Retinal pigment epithelial cell (primary cell): ENCODE measurements at regions not wholly inside any gene's neighbourhood (a gene's known extent, or its start where the extent isn't known, plus 50 kb on each side); places are given as distances from the start of the nearest gene placed in this dataset.

Source experiments
- DNase-seq: peaks from one replicate; pipeline ENCODE4 v3.0.0-alpha.2; 2010; ENCODE audit warnings: low read depth
- H3K4me3 ChIP-seq: 2 replicates; pipeline ENCODE4 v1.5.1; 2011; ENCODE audit warnings: mild to moderate bottlenecking, low read length, control low read depth, moderate library complexity
- TF ChIP-seq, protein P1 (sequence below): conservative IDR thresholded peaks from 2 replicates; pipeline ENCODE4 v1.5.1; 2011; ENCODE audit warnings: low read depth, low read length, control low read depth, inconsistent platforms

DNA sequence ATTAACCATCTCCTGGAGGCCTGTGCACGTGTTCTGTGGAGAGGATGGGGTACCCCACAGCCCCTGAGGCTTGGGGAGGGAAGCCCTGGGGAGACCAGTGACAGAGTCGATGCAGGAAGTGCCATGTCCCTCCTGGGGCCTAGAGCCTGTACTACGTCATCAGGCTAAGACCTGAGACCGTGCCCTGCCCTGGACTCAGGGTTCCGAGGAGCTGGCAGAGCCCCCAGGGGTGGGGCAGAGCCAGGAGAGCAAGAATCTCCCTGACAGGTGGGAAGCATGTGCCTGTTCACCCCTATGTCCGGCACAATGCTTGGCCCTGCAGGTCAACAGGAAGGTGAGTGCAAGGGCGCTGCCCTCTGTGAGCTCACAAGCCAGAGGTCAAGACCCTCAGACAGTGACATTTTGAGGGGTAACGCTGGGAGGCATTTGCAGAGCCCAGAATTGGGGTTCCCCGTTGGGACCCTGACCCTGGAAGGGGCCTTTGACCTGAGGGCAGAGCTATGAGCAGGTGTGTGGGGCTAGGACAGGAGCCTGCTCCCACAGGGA is 781.6 kb downstream of the BRD1 start:
- TF ChIP-seq, protein P1, sequence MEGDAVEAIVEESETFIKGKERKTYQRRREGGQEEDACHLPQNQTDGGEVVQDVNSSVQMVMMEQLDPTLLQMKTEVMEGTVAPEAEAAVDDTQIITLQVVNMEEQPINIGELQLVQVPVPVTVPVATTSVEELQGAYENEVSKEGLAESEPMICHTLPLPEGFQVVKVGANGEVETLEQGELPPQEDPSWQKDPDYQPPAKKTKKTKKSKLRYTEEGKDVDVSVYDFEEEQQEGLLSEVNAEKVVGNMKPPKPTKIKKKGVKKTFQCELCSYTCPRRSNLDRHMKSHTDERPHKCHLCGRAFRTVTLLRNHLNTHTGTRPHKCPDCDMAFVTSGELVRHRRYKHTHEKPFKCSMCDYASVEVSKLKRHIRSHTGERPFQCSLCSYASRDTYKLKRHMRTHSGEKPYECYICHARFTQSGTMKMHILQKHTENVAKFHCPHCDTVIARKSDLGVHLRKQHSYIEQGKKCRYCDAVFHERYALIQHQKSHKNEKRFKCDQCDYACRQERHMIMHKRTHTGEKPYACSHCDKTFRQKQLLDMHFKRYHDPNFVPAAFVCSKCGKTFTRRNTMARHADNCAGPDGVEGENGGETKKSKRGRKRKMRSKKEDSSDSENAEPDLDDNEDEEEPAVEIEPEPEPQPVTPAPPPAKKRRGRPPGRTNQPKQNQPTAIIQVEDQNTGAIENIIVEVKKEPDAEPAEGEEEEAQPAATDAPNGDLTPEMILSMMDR = no peak
- H3K4me3 ChIP-seq = no peak overlapping the region
- DNase-seq = no peak

DNA sequence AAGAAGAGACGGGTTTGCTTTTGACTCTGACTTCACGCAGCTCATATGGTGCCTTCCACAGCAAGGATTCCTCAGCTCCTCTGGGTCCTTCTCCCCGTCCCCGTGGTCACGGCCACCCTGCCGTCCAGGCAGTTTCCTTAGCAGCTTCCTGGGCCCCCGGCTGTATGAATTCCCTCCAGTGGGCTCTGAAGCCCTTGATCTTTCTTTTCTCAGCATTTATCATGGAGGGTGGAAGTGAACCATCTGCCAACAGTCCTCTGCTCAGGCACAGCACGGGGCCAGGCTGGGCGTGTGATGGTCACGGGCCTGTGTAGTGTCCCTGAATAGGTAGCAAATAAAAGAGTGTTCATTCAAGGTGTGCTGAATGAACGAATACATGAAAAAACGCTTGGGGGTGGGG is 782.4 kb downstream of the BRD1 start:
- H3K4me3 ChIP-seq = no peak overlapping the region
- DNase-seq = no peak
- TF ChIP-seq, protein P1 = no peak

GRCh38 chr22:49044776-49045175 is 782.9 kb downstream of the BRD1 start:
- DNase-seq = no peak
- TF ChIP-seq, protein P1 = no peak
- H3K4me3 ChIP-seq = no peak overlapping the region

DNA sequence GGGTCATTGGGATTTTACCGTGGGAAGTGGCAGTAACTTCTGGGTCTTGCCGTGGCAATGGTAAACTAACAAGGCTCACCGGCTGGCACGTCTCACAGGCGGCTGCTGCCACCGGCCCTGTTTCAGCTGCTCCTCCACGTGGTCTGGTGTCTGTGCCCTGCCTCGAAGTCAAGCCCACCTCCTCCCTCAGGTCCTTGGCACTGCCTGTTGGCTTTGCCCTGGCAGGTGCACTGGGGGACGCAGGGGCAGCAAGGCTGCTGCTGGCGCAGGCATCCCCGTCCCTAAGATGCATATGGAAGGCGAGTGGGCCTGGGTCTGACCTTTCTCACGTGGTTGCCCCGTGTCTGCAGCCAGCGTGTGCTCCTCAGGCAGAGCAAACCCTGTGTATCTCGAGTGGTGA is 783.6 kb downstream of the BRD1 start:
- no peak for DNase-seq
- TF ChIP-seq, protein P1 = no peak
- no peak overlapping the region for H3K4me3 ChIP-seq

GRCh38 chr22:49042877-49043859 is 784.5 kb downstream of the BRD1 start:
- DNase-seq = no peak
- TF ChIP-seq, protein P1 = no peak

GRCh38 chr22:49042066-49042465 is 785.6 kb downstream of the BRD1 start:
- TF ChIP-seq, protein P1 = no peak
- no peak for DNase-seq
- H3K4me3 ChIP-seq = no peak overlapping the region

More at GRCh38 chr22:49042877-49043859, 784.5 kb downstream of the BRD1 start:
- H3K4me3 ChIP-seq = no peak overlapping the region
